GM13977 (cell line): ENCODE measurements at regions not wholly inside any gene's neighbourhood (a gene's known extent, or its start where the extent isn't known, plus 50 kb on each side); places are given as distances from the start of the nearest gene placed in this dataset.

Experiments used
- DNase-seq: peaks from one replicate; pipeline ENCODE4 v3.0.0; 2012; ENCODE audit warnings: low spot score
- in situ Hi-C: fragments of 300-500 bp; cut with MboI; formaldehyde crosslinking; loops from one replicate; pipeline ENCODE4 v1.12.0; 2022; ENCODE audit warnings: low sequenced_read_pairs, low pct_unique_long_range_greater_than_20kb, mixed read lengths, inconsistent platforms; ENCODE audit not compliant: unreplicated experiment
- TF ChIP-seq, protein P1 (sequence below): IDR thresholded peaks from 2 replicates; pipeline ENCODE4 v1.5.1; 2012; ENCODE audit warnings: mild to moderate bottlenecking, control low read depth; ENCODE audit not compliant: insufficient read depth; ENCODE audit errors: extremely low read depth, missing control alignments

DNA sequence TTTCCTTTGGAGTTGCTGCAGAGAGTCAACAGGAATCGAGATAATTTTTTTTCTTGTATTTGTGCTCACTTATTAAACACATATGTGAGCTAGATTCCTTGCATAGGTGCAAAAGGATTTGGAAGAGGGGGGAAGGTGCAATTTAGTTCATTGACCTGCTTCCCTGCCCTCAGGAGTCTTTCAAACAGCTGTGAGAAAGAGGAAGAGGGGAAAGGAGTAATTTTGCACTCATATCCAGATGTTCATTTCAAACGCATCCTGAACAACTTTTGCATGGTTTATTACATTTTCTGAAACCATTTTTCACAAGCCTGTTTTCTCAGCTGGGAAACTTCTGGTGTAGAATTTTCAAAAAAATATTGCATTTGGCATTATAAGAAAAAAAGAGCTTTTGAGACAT is 795.0 kb downstream of the MAFB start:
- no peak for DNase-seq
- in situ Hi-C loops = loop anchor here (25.0 kb wide), 1 partner anchor 793 kb away; the partner anchor contains the start of gene MAFB
- TF ChIP-seq, protein P1, sequence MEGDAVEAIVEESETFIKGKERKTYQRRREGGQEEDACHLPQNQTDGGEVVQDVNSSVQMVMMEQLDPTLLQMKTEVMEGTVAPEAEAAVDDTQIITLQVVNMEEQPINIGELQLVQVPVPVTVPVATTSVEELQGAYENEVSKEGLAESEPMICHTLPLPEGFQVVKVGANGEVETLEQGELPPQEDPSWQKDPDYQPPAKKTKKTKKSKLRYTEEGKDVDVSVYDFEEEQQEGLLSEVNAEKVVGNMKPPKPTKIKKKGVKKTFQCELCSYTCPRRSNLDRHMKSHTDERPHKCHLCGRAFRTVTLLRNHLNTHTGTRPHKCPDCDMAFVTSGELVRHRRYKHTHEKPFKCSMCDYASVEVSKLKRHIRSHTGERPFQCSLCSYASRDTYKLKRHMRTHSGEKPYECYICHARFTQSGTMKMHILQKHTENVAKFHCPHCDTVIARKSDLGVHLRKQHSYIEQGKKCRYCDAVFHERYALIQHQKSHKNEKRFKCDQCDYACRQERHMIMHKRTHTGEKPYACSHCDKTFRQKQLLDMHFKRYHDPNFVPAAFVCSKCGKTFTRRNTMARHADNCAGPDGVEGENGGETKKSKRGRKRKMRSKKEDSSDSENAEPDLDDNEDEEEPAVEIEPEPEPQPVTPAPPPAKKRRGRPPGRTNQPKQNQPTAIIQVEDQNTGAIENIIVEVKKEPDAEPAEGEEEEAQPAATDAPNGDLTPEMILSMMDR = no peak

DNA sequence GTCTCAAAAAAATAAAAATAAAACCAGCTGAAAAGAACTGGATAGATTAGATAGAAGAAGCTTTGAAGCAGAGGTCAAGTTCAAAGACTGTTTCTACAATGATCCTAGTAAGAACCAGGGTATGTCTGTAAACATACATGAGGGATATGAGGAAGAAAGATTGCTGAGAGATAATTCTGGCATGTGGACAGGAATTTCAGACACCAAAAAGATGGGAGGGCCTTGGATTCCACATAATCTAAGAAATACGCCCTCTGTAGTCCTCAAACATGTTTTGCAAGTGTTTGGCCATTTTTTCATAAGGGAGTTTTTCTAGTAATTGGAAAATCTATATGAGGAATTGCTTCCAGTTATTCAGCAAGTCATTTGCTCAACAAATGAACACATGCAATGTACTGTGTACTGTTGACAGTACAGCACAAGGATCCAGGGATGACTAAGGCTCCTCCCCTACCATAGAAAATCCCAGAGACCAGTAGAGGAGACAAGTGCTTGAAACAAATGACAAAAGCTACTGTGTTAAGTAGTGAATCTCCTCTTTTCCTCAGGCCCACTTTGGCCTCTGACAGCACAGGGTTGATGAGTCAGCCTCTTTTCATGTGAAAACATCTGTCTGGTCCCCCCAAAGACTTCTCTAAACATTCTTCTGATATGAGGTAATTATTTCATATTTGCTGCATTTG is 795.9 kb downstream of the MAFB start:
- TF ChIP-seq, protein P1 = no peak
- in situ Hi-C loops = loop anchor here (25.0 kb wide), 1 partner anchor 794 kb away; the partner anchor contains the start of gene MAFB

DNA sequence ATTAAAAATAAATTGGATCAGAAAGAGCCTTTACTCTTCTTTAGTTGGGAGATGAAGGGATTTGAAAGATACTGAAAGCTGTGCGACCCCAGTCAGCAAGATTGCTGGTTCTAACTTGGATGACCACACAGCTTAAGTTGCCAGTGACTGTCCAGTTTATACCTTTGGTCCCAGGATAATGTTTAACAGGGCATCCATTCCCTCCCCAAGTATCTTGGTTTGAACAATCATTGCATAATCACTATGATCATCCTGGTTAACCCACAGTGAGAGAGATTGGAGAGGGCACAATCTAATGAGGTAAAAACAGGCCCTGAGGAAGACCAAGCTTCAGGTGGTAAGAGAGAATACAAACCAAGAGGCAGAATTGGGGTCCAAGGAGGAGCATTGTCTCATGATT is 798.3 kb downstream of the MAFB start:
- in situ Hi-C loops = loop anchor here (25.0 kb wide), 1 partner anchor 797 kb away; the partner anchor contains the start of gene MAFB
- no peak for DNase-seq
- TF ChIP-seq, protein P1 = no peak

More for the DNA sequence above, 795.9 kb downstream of the MAFB start:
- no peak for DNase-seq

DNA sequence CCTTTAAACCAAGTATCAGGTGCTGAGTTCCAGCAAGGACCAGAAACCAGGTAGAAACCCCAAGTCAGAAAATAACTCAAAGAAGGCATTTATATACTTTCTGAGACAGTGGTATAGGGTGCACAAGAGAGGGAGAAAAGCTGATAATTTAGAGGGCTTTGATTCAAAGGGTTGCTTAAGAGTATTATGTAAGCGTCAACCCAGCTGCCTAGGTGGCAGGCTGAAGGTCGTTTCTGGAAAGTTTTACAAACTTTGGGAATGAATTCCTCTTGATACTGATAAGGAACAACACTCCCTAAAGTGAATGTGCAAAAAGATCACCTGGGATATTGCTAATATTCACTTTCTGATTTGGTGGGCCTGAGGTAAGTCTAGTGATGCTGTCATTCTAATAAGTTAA is 800.7 kb downstream of the MAFB start:
- in situ Hi-C loops = loop anchor here (25.0 kb wide), 1 partner anchor 799 kb away; the partner anchor contains the start of gene MAFB
- TF ChIP-seq, protein P1 = no peak

DNA sequence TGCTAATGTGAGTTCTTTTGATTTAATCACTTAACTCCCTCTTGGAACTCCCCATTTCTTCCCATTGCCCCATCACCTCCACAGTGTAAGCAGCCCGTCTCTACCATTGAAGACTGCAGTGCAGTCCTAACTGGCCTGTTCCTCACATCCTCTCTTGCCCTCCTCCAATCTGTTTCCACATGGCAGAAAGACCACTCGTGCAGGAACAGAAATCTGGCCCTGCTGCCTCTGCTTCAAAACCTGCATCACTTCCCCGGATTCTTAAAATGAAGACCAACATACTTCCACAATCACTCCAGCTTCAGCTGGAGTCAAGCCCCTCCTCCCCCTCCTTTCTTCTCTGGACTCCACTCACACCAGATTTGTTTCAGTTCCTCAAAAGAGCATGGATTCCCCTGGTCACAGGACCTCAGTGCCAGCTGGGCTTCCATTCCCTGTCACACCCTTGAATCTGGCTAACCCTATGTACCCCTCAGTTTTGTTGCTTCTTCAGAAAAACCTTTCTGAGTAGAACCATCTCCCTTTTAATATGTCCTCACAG is 802.3 kb downstream of the MAFB start:
- no peak for DNase-seq
- in situ Hi-C loops = loop anchor here (25.0 kb wide), 1 partner anchor 801 kb away; the partner anchor contains the start of gene MAFB

More for the DNA sequence above, 800.7 kb downstream of the MAFB start:
- DNase-seq = no peak

DNA sequence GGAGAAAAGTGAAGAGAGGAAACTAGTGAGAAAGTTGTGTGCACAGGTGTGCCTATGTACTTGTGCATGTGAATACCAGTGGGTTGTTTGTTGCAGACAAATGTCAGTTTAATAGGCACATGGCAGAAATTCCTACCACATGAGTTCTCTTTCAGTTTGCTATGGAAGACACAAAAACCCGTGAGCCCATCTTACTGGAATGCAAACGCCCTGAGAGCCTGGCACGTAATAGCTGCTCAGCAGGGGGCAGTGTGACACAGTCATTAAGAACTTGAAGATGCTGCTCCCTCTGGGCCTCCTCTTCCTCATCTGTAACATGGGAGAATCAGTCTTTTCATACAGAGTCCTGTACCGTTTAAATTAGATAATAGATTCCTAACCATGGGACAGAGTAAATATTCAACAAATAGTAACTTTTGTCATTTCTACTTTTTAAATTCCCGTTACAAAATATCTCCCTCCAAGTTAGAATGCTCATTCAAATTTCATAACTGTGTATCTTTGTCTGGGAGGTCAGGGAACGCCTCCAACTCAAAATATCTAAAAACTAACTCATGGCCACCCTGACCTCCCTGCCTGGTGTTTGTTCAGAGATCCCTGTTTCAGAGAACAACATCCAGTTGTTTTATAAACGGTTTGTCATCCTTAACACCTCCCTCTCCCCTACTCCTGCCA is 802.9 kb downstream of the MAFB start:
- in situ Hi-C loops = loop anchor here (25.0 kb wide), 1 partner anchor 801 kb away; the partner anchor contains the start of gene MAFB
- peak; percentile 16 for DNase-seq

More for the DNA sequence above, 802.3 kb downstream of the MAFB start:
- TF ChIP-seq, protein P1 = no peak

More for the DNA sequence above, 802.9 kb downstream of the MAFB start:
- TF ChIP-seq, protein P1 = peak; percentile 82
